ENCODE measurements at regions not wholly inside any gene's neighbourhood (a gene's known extent, or its start where the extent isn't known, plus 50 kb on each side); places are given as distances from the start of the nearest gene placed in this dataset.

- no peaks in the 10 kb centered on the region for H3K4me1 ChIP-seq (ENCODE audit: control insufficient read depth in 4 of 4, insufficient read depth in 4 of 4, low read length in 3 of 4)
- no peaks in the 10 kb centered on the region for H3K27me3 ChIP-seq (ENCODE audit: control insufficient read depth in 4 of 4, insufficient read depth in 4 of 4, low read length in 3 of 4)
- no peaks in the 10 kb centered on the region for H3K36me3 ChIP-seq (ENCODE audit: control insufficient read depth in 4 of 4, insufficient read depth in 3 of 4, low read depth in 1 of 4, low read length in 3 of 4)
- H3K9me3 ChIP-seq (ENCODE audit: control insufficient read depth in 4 of 4, low read length in 3 of 4), result no peaks in the 10 kb centered on the region
- H3K9ac ChIP-seq (ENCODE audit: low read depth in 1 of 2, low read length in 2 of 2), result no peak overlapping the region
- TF ChIP-seq RXRA (IDR thresholded peaks at IDR 0.05) (no peak), MAX (IDR thresholded peaks at IDR 0.05) (no peak), RAD21 (IDR thresholded peaks at IDR 0.05) (no peak), ZBTB33 (IDR thresholded peaks at IDR 0.05) (no peak), REST (IDR thresholded peaks at IDR 0.05) (no peak), GABPA (IDR thresholded peaks at IDR 0.05 in 1 of 2, conservative IDR thresholded peaks at IDR 0.05 in 1 of 2) (no peak), SP1 (IDR thresholded peaks at IDR 0.05) (no peak), TAF1 (conservative IDR thresholded peaks at IDR 0.05) (no peak), JUND (IDR thresholded peaks at IDR 0.05) (no peak), HNF4G (IDR thresholded peaks at IDR 0.05) (no peak), CTCF (IDR thresholded peaks at IDR 0.05; ENCODE audit: low read depth, low read length, missing input control) (no peak), EGR1 (IDR thresholded peaks at IDR 0.05; ENCODE audit: low read depth in 2 of 2) (no peak), HNF4A (conservative IDR thresholded peaks at IDR 0.05) (no peak)
- no peak overlapping the region for H3K4me3 ChIP-seq (ENCODE audit: low read depth in 1 of 3, low read length in 3 of 3)
- DNase-seq (ENCODE audit: low spot score), result no peak
- H3K27ac ChIP-seq (ENCODE audit: low read depth in 1 of 2, low read length in 2 of 2), result no peak overlapping the region
Observed at GRCh38 chr9:115972362-115972761, 181.2 kb upstream of the PAPPA start.

- no peak overlapping the region for H3K4me3 ChIP-seq (ENCODE audit: low read depth in 1 of 3, low read length in 3 of 3)
- no peaks in the 10 kb centered on the region for H3K4me1 ChIP-seq (ENCODE audit: control insufficient read depth in 4 of 4, insufficient read depth in 4 of 4, low read length in 3 of 4)
- DNase-seq (ENCODE audit: low spot score), result no peak
- H3K9me3 ChIP-seq (ENCODE audit: control insufficient read depth in 4 of 4, low read length in 3 of 4), result no peaks in the 10 kb centered on the region
- H3K36me3 ChIP-seq (ENCODE audit: control insufficient read depth in 4 of 4, insufficient read depth in 3 of 4, low read depth in 1 of 4, low read length in 3 of 4), result no peaks in the 10 kb centered on the region
- H3K27ac ChIP-seq (ENCODE audit: low read depth in 1 of 2, low read length in 2 of 2), result no peak overlapping the region
- 87% methylated on average over 2 of the region's 2 CpGs for WGBS
- no peak overlapping the region for H3K9ac ChIP-seq (ENCODE audit: low read depth in 1 of 2, low read length in 2 of 2)
- H3K27me3 ChIP-seq (ENCODE audit: control insufficient read depth in 4 of 4, insufficient read depth in 4 of 4, low read length in 3 of 4), result no peaks in the 10 kb centered on the region
- TF ChIP-seq RAD21 (IDR thresholded peaks at IDR 0.05) (no peak), ATF3 (IDR thresholded peaks at IDR 0.05) (no peak), EGR1 (IDR thresholded peaks at IDR 0.05; ENCODE audit: low read depth in 2 of 2) (no peak), FOXA1 (IDR thresholded peaks at IDR 0.05) (no peak), HNF4G (IDR thresholded peaks at IDR 0.05) (no peak), RXRA (IDR thresholded peaks at IDR 0.05) (no peak), FOXA2 (IDR thresholded peaks at IDR 0.05) (no peak), JUND (IDR thresholded peaks at IDR 0.05) (no peak), YY1 (IDR thresholded peaks at IDR 0.05) (no peak), SP1 (IDR thresholded peaks at IDR 0.05) (no peak), HNF4A (conservative IDR thresholded peaks at IDR 0.05) (no peak), ZBTB33 (IDR thresholded peaks at IDR 0.05) (no peak), MAX (IDR thresholded peaks at IDR 0.05) (no peak), GABPA (IDR thresholded peaks at IDR 0.05 in 1 of 2, conservative IDR thresholded peaks at IDR 0.05 in 1 of 2) (no peak), NR2F2 (IDR thresholded peaks at IDR 0.05) (no peak)
Observed at GRCh38 chr9:115972843-115973595, 180.6 kb upstream of the PAPPA start.

Measured in liver (tissue), 8 donors.